Transverse colon (tissue), 4 donors: ENCODE measurements at regions not wholly inside any gene's neighbourhood (a gene's known extent, or its start where the extent isn't known, plus 50 kb on each side); places are given as distances from the start of the nearest gene placed in this dataset.
"Not testable (repeated sequence)": the region's sequence is repeated elsewhere in the genome, so short reads cannot be mapped to it uniquely, and the experiment has no call there.

Experiments
- DNase-seq: peaks from one replicate; pipeline ENCODE4 v3.0.0-alpha.2; 2019
- H3K27ac ChIP-seq, 4 donors: fragments of 200-600 bp; sonication (generic); 2 replicates each; pipeline ENCODE4 v1.5.1; 2016 to 2018; ENCODE audit warnings: inconsistent platforms in 4 of 4
- H3K27me3 ChIP-seq: fragments of 200-600 bp; sonication (generic); 2 replicates; pipeline ENCODE4 v1.5.1; 2017; ENCODE audit warnings: inconsistent platforms
- H3K36me3 ChIP-seq, 4 donors: fragments of 200-600 bp; sonication (generic); 2 replicates each; pipeline ENCODE4 v1.5.1; 2017 to 2019; ENCODE audit warnings: inconsistent platforms in 4 of 4
- H3K4me1 ChIP-seq, 4 donors: fragments of 200-600 bp; sonication (generic); 2 replicates each; pipeline ENCODE4 v1.5.1; 2017 to 2020; ENCODE audit warnings: inconsistent platforms in 4 of 4
- H3K4me3 ChIP-seq, 4 donors: fragments of 200-600 bp; sonication (generic); 1 replicate in 1 of 4; 2 replicates in 3 of 4; pipeline versions ENCODE4 v1.5.1 to v1.6.1; 2017 to 2019; ENCODE audit warnings: inconsistent platforms in 4 of 4
- H3K9me3 ChIP-seq, 2 donors: fragments of 200-600 bp; sonication (generic); 2 replicates each; pipeline ENCODE4 v1.5.1; 2017 to 2019; ENCODE audit warnings: inconsistent platforms in 2 of 2
- EP300 ChIP-seq: sonication (generic); formaldehyde crosslinking; IDR thresholded peaks from one replicate; pipeline ENCODE4 v1.6.1; 2017; ENCODE audit warnings: antibody characterized with exemption, low read depth
- POLR2A ChIP-seq: fragments of 450-650 bp; IDR thresholded peaks from one replicate; pipeline ENCODE4 v1.6.1; 2016; ENCODE audit warnings: antibody characterized with exemption, mild to moderate bottlenecking, moderate library complexity
- POLR2AphosphoS5 ChIP-seq, 3 donors: sonication (generic); formaldehyde crosslinking; IDR thresholded peaks; one replicate each; pipeline ENCODE4 v1.6.1; 2016; ENCODE audit warnings: antibody characterized with exemption in 3 of 3
- WGBS, 2 donors: methylation state at CpG; one replicate each; pipeline ENCODE4 v1.1.5; 2018; ENCODE audit warnings: low coverage in 1 of 2; 5-methylcytosine and 5-hydroxymethylcytosine counted together
- in situ Hi-C, 4 donors: fragments of 200-750 bp; cut with MboI; loops; one replicate each; pipeline versions ENCODE4 v1.15.0 to v1.15.1; 2017; ENCODE audit warnings: low sequenced_read_pairs in 3 of 4, low pct_ligation_motif_present in 1 of 4, low pct_unique_long_range_greater_than_20kb in 1 of 4
- intact Hi-C: fragments of 100-400 bp; cut with DNase I; formaldehyde crosslinking; loops from one replicate; pipeline ENCODE4 v1.15.1; 2023; ENCODE audit warnings: low total_unique reads
- TF ChIP-seq, protein P1 (sequence below), 5 experiments: fragments of 200-600 bp in 3 of 5; fragments of 450-650 bp in 2 of 5; sonication (generic) in 3 of 5; IDR thresholded peaks; 1 replicate in 2 of 5; 2 replicates in 3 of 5; pipeline ENCODE4 v1.5.1; 2016 to 2017; ENCODE audit warnings: antibody characterized with exemption in 5 of 5, inconsistent platforms in 3 of 5, mild to moderate bottlenecking in 2 of 5, moderate library complexity in 1 of 5

GRCh38 chr4:31259119-31259518, 539.0 kb downstream of the PCDH7 start:
- TF ChIP-seq POLR2A (no peak), POLR2AphosphoS5 (IDR thresholded peaks at IDR 0.05) (no peak), EP300 (no peak)
- TF ChIP-seq, protein P1, sequence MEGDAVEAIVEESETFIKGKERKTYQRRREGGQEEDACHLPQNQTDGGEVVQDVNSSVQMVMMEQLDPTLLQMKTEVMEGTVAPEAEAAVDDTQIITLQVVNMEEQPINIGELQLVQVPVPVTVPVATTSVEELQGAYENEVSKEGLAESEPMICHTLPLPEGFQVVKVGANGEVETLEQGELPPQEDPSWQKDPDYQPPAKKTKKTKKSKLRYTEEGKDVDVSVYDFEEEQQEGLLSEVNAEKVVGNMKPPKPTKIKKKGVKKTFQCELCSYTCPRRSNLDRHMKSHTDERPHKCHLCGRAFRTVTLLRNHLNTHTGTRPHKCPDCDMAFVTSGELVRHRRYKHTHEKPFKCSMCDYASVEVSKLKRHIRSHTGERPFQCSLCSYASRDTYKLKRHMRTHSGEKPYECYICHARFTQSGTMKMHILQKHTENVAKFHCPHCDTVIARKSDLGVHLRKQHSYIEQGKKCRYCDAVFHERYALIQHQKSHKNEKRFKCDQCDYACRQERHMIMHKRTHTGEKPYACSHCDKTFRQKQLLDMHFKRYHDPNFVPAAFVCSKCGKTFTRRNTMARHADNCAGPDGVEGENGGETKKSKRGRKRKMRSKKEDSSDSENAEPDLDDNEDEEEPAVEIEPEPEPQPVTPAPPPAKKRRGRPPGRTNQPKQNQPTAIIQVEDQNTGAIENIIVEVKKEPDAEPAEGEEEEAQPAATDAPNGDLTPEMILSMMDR (IDR thresholded peaks at IDR 0.05), result no peak
- DNase-seq, result no peak
- no peaks in the 10 kb centered on the region for H3K36me3 ChIP-seq
- WGBS, 2 donors, result 89 to 93% methylated on average over 5 to 15 of the region's 15 CpGs
- intact Hi-C loops (no loop called here), in situ Hi-C loops (no loop called here)
- H3K4me3 ChIP-seq, result no peak overlapping the region
- H3K9me3 ChIP-seq, result no peaks in the 10 kb centered on the region
- H3K4me1 ChIP-seq, result no peaks in the 10 kb centered on the region
- no peaks in the 10 kb centered on the region for H3K27me3 ChIP-seq
- H3K27ac ChIP-seq, result no peak overlapping the region

DNA sequence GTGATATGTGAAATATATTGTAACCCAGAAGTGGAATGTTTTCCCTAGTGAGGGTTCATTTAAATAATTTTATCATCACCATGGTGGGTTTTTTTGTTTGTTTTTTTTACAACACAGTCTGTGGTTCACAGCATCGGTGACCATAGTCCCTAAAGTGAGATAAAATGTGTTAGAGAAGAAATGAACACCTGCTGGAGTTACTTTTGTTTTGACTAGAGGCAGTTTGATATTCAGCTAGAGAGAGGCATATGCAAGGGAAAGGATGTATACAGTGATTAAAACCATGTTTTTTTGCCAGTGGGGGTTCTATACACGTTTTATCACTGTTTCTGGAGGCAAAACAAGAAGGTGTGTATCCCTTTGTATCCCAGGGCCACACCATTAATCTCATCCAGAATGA, 541.5 kb downstream of the PCDH7 start:
- Histone ChIP-seq H3K9me3 (no peaks in the 10 kb centered on the region), H3K27me3 (no peaks in the 10 kb centered on the region), H3K4me1 (no peaks in the 10 kb centered on the region), H3K27ac (no peak overlapping the region), H3K36me3 (no peaks in the 10 kb centered on the region), H3K4me3 (no peak overlapping the region)
- intact Hi-C loops (no loop called here), in situ Hi-C loops (no loop called here)
- WGBS, 2 donors, result 23% methylated on average over 2 of the region's 2 CpGs
- no peak for DNase-seq
- TF ChIP-seq POLR2AphosphoS5 (IDR thresholded peaks at IDR 0.05) (no peak), POLR2A (no peak), EP300 (no peak)
- TF ChIP-seq, protein P1 (IDR thresholded peaks at IDR 0.05), result no peak

DNA sequence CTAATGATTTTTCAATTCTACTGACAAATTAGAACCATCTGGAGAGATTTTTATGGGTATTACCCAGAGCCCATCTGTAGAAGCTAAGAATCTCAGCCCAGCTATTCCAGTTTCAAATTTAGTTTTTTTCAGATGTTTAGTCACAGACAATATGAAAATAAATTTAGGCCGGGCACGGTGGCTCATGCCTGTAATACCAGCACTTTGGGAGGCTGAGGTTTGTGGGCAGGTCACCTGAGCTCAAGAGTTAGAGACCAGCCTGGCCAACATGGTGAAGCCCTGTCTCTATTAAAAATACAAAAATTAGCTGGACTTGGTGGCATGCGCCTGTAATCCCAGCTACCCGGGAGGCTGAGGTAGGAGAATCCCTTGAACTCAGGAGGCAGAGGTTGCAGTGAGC, 545.9 kb downstream of the PCDH7 start:
- H3K4me3 ChIP-seq, DNase-seq, H3K27ac ChIP-seq, in situ Hi-C loops, H3K36me3 ChIP-seq, H3K4me1 ChIP-seq, H3K27me3 ChIP-seq, H3K9me3 ChIP-seq: not testable (repeated sequence)
- intact Hi-C loops, result loop anchor here (5.0 kb wide), 1 partner anchor 381 kb away; no protein-coding TSS in a partner anchor
- 88 to 100% methylated on average over 2 to 4 of the region's 4 CpGs for WGBS, 2 donors

GRCh38 chr4:31272331-31273061, 552.3 kb downstream of the PCDH7 start:
- H3K4me1 ChIP-seq, result peaks cover 0 to 15% (median 8%) of the 10 kb centered on the region in 4 donors
- H3K9me3 ChIP-seq, result no peaks in the 10 kb centered on the region
- intact Hi-C loops (no loop called here), in situ Hi-C loops (no loop called here)
- H3K36me3 ChIP-seq, result no peaks in the 10 kb centered on the region
- WGBS, 2 donors, result 30 to 37% methylated on average over 6 of the region's 6 CpGs
- H3K27me3 ChIP-seq, result no peaks in the 10 kb centered on the region
- H3K4me3 ChIP-seq, result no peak overlapping the region
- DNase-seq, result no peak
- TF ChIP-seq, protein P1 (IDR thresholded peaks at IDR 0.05), result no peak
- no peak for TF ChIP-seq POLR2A
- no peak for TF ChIP-seq POLR2AphosphoS5 (IDR thresholded peaks at IDR 0.05)
- H3K27ac ChIP-seq, result no peak overlapping the region

DNA sequence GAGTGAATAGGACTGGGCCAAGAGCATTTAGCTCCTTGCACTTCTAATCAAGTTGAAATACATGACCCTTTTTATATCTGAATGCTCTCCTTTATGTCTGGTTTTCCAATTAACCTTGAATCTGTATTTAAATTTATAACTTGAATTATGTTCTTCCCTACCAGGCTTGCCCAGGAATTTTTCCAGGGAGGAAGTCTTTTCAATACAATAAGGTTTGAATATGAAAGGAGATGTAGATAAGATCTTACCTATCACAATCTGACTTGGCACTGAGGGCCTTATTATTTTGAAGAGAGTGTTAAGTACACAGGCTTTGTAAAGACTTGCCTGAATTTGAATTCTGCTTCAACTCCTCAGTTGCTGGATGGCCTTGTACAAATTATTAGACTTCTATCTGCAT, 555.7 kb downstream of the PCDH7 start:
- in situ Hi-C loops, result no loop called here
- intact Hi-C loops, result no loop called here
- H3K36me3 ChIP-seq, result no peaks in the 10 kb centered on the region
- H3K9me3 ChIP-seq, result no peaks in the 10 kb centered on the region
- TF ChIP-seq POLR2AphosphoS5 (IDR thresholded peaks at IDR 0.05), result no peak
- no peak for TF ChIP-seq EP300
- TF ChIP-seq, protein P1 (IDR thresholded peaks at IDR 0.05), result no peak
- no peak for TF ChIP-seq POLR2A
- no peak overlapping the region for H3K27ac ChIP-seq
- H3K4me3 ChIP-seq, result no peak overlapping the region
- H3K27me3 ChIP-seq, result peaks cover 2% of the 10 kb centered on the region
- DNase-seq, result no peak
- peaks cover 0 to 15% (median 8%) of the 10 kb centered on the region in 4 donors for H3K4me1 ChIP-seq
